ENCODE measurements at regions not wholly inside any gene's neighbourhood (a gene's known extent, or its start where the extent isn't known, plus 50 kb on each side); places are given as distances from the start of the nearest gene placed in this dataset.
A peak's percentile ranks its signal among the peaks of the same experiment; 100 is the strongest.
"Not testable (repeated sequence)": the region's sequence is repeated elsewhere in the genome, so short reads cannot be mapped to it uniquely, and the experiment has no call there.

- peak overlapping the region; percentile 36 for H3K4me3 ChIP-seq (ENCODE audit: low read depth, low read length)
- not testable (repeated sequence) for DNase-seq (ENCODE audit: low read depth)
Measured at GRCh38 chr3:195635898-195636685, 52.4 kb upstream of the APOD start.

- not testable (repeated sequence) for DNase-seq (ENCODE audit: low read depth); H3K4me3 ChIP-seq (ENCODE audit: low read depth, low read length)
Measured at GRCh38 chr3:195635262-195635873, 51.6 kb upstream of the APOD start.

GRCh38 chr3:195634426-195635261, 50.9 kb upstream of the APOD start:
- H3K4me3 ChIP-seq (ENCODE audit: low read depth, low read length), result peak overlapping the region; percentile 51
- not testable (repeated sequence) for DNase-seq (ENCODE audit: low read depth)
